ENCODE measurements at regions not wholly inside any gene's neighbourhood (a gene's known extent, or its start where the extent isn't known, plus 50 kb on each side); places are given as distances from the start of the nearest gene placed in this dataset.

DNA sequence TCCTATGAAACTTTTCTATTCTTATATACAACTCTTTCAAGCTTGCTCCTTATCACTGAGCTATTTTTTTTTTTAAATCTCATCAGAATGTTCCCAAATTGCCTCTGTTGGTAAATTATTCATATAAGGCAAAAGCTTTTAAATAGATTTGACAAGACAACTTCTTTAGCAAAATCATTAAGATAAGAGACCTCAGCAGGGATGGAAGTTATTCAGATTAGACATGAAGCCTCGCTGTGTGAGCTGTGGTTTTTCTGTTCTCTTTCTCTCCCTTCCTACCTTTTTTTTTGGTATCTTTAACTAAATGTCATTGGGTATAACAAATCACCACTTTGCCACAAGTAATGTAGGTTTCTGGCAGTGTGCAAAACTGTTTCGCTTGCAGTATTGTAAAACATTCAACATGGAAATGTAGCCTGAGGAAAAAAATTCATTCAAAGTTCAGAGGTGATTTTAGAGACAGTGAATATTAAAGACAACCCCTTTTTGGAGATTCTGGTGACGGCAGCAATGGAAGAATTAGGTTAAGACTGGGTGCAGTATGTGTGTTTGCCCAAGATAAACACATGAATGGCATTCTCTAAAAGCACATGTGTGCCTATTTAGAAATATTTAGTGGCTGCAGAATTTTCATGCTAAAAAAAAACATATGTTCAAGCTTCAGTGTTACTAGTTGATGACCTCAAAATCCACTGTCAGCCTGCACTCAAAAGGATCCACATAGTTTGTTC is 467.1 kb downstream of the ZNF608 start:
- no peak for DNase-seq (ENCODE audit: low read depth in 1 of 2, low spot score in 1 of 2)

- DNase-seq (ENCODE audit: low read depth in 1 of 2, low spot score in 1 of 2) = no peak
These were observed 467.8 kb downstream of the ZNF608 start for GRCh38 chr5:124278636-124279035.

GRCh38 chr5:124277767-124278545 is 468.5 kb downstream of the ZNF608 start:
- no peak for DNase-seq (ENCODE audit: low read depth in 1 of 2, low spot score in 1 of 2)

- DNase-seq (ENCODE audit: low read depth in 1 of 2, low spot score in 1 of 2) = no peak
These were observed 470.3 kb downstream of the ZNF608 start for GRCh38 chr5:124276166-124276565.

GRCh38 chr5:124274949-124275348 is 471.5 kb downstream of the ZNF608 start:
- no peak for DNase-seq (ENCODE audit: low read depth in 1 of 2, low spot score in 1 of 2)

DNA sequence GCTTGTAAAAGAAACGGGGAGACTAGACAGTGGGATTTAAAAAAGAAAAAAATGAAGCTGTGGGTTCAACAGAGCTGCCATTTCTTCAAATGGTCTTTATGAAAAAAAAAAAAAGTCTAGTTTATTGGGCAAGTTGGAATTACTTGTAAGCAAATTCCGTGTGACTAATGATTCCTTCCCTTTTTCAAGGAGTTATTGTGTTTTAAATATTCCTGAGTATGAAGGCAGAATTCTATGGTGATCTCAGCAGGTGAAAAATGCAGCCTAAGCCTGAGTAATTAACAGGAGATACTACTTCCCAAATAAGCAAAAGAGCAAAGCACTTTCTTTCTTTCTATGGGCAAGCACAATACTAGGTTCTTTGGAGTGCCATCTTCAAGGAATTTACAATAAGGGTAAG is 481.9 kb downstream of the ZNF608 start:
- DNase-seq (ENCODE audit: low read depth in 1 of 2, low spot score in 1 of 2) = no peak

GRCh38 chr5:124263680-124264491 is 482.6 kb downstream of the ZNF608 start:
- no peak for DNase-seq (ENCODE audit: low read depth in 1 of 2, low spot score in 1 of 2)

DNA sequence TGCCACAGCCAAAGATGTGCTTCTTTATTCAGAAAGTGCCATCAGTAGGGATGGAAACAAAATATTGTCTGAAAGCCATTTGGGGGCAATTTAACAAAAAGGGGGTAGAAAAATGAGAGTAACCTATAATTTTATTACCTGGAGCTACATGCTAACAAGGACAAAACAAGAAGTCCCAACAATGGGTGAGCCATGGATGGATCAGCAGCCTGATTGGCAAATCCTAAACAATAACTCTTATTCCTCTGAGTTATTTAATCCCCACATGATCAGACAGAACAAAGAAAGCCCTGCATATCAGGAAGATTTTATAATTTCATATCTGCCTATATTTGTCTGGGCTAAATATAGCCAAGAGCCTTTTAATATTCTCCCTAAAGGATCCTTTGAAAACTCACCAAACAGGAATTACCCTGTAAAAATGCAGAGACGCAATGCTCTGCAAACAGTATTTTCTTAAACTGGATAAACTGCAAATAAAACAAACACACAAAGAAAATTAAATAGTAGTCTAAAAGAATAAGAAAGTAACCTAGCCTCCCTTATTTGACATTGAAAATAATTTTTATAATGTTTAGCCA is 483.4 kb downstream of the ZNF608 start:
- no peak for DNase-seq (ENCODE audit: low read depth in 1 of 2, low spot score in 1 of 2)

DNA sequence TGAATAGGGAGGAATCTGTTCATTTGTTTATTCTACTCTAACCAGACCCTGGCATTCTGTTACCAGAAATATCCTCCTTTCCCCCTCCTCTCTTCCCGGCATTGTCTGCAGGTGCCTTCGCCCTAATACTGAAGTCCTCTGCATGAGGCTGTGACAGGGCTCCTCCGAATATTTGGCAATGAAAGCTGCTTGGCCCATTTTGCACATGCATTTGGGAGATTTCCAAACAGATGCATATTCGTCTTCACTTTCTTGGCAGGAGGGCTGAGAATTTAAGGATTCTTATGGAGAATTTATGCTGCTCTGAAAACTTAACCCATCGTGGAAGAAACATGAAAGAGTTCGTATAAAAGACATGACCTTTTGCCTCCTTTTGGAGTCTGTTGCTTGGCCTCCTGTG is 484.0 kb downstream of the ZNF608 start:
- no peak for DNase-seq (ENCODE audit: low read depth in 1 of 2, low spot score in 1 of 2)

GRCh38 chr5:124261848-124262247 is 484.6 kb downstream of the ZNF608 start:
- DNase-seq (ENCODE audit: low read depth in 1 of 2, low spot score in 1 of 2) = no peak

DNA sequence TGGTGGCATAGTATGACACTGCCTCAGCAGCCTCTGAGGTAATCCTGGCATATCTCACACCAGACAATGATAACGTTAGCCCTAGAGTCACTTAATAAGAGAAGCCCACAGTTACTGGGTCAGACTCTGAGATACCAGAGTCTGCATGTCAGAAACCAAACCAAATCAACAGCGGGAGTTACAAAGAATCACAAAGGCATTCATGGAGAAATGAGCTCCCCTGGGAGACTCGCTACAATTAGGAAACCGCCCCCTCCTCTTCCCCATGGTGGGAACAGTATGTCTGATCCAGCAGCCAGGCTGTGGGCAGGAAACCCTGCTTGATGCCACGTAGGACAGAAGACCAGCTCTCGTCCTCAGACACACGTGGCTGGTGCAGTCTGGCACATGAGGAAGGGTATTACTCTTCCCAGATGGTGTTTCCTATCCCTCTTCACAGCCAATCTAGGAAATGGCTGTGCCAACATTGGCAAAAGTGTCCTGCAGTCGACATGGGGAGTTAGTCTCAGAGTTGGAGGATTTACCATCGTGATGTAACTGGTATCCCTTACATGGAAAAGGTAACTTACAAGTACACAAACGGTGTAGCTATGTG is 485.4 kb downstream of the ZNF608 start:
- DNase-seq (ENCODE audit: low read depth in 1 of 2, low spot score in 1 of 2) = no peak

DNA sequence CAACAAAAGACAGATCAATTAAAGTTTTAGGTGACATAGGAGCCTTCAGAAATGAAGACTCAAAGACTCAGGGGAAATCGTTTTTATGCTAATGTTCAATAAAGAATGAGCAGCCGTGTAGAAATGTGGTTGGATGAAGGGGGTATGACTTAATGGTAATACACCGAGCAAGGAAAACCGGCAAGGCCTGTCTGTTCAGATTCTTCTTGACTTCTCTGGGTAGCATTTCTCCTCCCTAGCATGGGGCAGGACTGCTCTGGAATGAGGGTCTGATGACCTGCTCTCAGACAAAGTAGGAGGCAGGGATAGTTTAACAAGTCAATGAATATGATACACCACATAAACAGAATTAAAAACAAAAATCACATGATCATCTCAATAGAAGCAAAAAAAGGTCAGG is 487.4 kb downstream of the ZNF608 start:
- DNase-seq (ENCODE audit: low read depth in 1 of 2, low spot score in 1 of 2) = no peak

GRCh38 chr5:124257048-124257447 is 489.4 kb downstream of the ZNF608 start:
- no peak for DNase-seq (ENCODE audit: low read depth in 1 of 2, low spot score in 1 of 2)

GRCh38 chr5:124253203-124253810 is 493.1 kb downstream of the ZNF608 start:
- no peak for DNase-seq (ENCODE audit: low read depth in 1 of 2, low spot score in 1 of 2)

DNA sequence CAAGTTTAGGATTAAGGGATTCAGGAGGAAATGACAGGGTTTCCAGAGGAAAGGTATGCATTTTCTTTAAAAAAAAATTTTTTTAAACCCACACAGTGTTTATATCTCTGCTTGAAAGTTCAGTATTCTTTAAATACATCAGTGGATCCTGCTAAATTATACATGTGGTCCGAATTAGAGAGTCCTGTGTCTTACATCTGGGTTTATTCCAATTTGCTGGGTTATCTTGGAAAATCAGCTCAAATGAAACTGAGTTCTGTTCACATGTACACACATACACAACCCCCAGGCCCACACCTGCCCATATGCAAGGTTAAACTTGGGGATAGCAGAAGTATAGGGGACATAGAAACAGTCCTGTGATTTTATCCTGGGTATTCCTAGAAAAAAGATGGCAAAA is 493.7 kb downstream of the ZNF608 start:
- DNase-seq (ENCODE audit: low read depth in 1 of 2, low spot score in 1 of 2) = no peak

DNA sequence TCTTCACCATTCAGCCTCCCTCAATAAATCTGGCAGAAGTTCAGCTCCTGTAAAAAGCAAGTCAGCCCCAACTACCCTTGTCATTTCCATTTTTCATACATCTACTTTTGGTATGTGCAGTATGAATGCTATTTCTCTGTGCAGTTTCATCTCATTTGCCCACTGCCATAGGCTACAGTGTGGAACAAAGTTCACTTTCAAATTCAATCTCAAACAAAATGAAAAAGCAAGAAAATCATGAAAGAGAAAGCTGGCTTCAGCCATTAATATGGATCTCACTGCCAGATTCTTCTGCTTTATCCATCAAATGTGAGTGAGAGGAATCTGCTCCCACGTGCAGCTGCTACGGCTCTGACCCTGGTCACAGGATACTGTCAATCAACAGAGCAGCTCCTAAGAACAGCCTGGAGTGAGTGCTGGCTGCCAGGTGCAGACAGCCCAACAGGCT is 494.2 kb downstream of the ZNF608 start:
- no peak for DNase-seq (ENCODE audit: low read depth in 1 of 2, low spot score in 1 of 2)

DNA sequence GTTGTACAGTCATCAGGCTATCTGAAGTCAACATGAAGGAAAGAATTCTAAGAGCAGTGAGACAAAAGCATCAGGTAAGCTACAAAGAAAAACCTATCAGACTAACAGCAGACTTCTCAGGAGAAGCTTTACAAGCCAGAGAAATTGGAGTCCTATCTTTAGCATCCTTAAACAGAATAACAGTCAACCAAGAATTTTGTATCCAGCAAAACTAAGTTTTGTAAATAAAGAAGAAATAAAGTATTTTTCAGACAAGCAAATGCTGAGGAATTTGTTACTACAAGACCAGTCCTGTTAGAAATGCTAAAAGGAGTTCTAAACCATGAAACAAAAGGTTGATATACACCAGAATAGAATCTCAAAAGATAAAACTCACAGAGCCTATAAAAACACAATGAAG is 501.2 kb downstream of the ZNF608 start:
- no peak for DNase-seq (ENCODE audit: low read depth in 1 of 2, low spot score in 1 of 2)

DNA sequence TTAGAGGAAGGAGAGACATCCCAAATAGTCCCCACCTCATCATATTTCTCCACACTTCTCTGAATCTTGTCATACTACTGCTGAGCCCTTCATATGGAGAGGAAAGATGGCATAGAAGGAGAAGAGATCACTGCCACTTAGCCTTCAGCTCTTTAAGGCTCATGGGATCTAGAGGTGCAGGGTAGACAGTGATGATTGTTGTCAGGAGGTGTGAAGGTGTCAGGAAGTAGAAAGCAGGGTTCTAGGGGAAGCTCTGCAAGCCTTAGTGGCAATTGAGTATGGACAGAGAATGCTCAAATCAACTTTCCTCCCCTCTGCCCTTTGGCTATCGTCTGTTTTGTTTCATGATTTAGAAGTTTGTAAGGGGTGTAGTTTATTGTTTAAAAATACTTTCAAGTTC is 505.7 kb downstream of the ZNF608 start:
- no peak for DNase-seq (ENCODE audit: low read depth in 1 of 2, low spot score in 1 of 2)

DNA sequence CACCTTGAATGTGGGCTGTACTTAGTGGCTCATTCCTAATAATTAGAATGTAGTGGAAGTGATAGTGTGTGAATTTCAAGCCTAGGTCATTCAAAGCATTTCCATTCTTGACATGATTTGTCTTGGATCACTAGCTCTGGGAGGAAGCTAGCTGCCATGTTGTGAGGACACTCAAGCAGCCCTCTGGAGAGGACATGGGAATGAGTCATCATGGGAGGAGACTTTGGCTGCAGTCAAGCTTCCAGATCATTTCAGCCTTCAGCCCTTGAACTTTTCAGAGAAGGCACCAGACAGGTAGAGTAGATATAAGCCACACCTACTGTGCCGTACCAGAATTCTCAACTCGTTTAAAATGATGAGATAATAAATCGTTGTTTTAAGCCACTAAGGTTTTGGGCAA is 506.9 kb downstream of the ZNF608 start:
- DNase-seq (ENCODE audit: low read depth in 1 of 2, low spot score in 1 of 2) = no peak

DNA sequence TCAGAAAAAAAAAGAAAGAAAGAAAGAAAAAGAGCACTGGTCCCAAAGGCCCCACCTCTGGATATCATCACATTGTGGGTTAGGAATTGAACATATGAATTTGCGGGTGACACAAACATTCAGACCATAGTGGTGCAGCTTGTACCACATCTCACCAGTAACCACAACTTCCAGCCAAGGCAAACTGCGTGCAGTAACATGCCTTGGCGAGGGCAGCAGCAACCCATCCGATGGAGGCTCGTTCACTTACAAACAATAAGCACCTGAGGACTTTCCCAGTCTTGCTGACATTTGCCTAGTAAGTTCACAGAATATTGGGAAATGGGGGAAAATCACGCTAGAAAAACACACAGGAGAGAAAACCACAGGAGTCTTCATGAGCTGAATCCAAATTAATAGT is 508.1 kb downstream of the ZNF608 start:
- no peak for DNase-seq (ENCODE audit: low read depth in 1 of 2, low spot score in 1 of 2)

Measured in activated T-helper 1 cell treated with anti-CD3 and anti-CD28 coated beads, Interleukin-2, amount 50 U/mL, for 16 hours (primary cell).